BLaER1 treated with 17β-estradiol and CSF1 and Interleukin-3, amounts not matched to agents 10 nM and 100 nM (cell line): ENCODE measurements at regions not wholly inside any gene's neighbourhood (a gene's known extent, or its start where the extent isn't known, plus 50 kb on each side); places are given as distances from the start of the nearest gene placed in this dataset.

ENCODE experiments used
- H3K27ac ChIP-seq, 11 experiments: shearing (Covaris generic); formaldehyde crosslinking; 2 replicates each; pipeline ENCODE4 v1.8.1; 2022
- H3K27me3 ChIP-seq, 11 experiments: shearing (Covaris generic); formaldehyde crosslinking; 2 replicates each; pipeline ENCODE4 v1.8.1; 2022
- H3K36me3 ChIP-seq, 11 experiments: shearing (Covaris generic); formaldehyde crosslinking; 2 replicates each; pipeline ENCODE4 v1.8.1; 2022
- H3K4me1 ChIP-seq, 10 experiments: shearing (Covaris generic); formaldehyde crosslinking; 2 replicates each; pipeline ENCODE4 v1.8.1; 2022
- H3K4me2 ChIP-seq, 11 experiments: shearing (Covaris generic); formaldehyde crosslinking; 2 replicates each; pipeline ENCODE4 v1.8.1; 2022
- H3K4me3 ChIP-seq, 10 experiments: shearing (Covaris generic); formaldehyde crosslinking; 2 replicates each; pipeline ENCODE4 v1.8.1; 2022
- H3K9ac ChIP-seq, 11 experiments: shearing (Covaris generic); formaldehyde crosslinking; 2 replicates each; pipeline ENCODE4 v1.8.1; 2022
- H3K9me3 ChIP-seq, 11 experiments: shearing (Covaris generic); formaldehyde crosslinking; replicated peaks in 1 of 11; 2 replicates each; pipeline ENCODE4 v1.8.1; 2022
- H4K20me1 ChIP-seq, 11 experiments: shearing (Covaris generic); formaldehyde crosslinking; 2 replicates each; pipeline ENCODE4 v1.8.1; 2022
- Cebpa-rat ChIP-seq, 11 experiments: shearing (Covaris generic); IDR thresholded peaks; 2 replicates each; pipeline ENCODE4 v1.8.1; 2022

DNA sequence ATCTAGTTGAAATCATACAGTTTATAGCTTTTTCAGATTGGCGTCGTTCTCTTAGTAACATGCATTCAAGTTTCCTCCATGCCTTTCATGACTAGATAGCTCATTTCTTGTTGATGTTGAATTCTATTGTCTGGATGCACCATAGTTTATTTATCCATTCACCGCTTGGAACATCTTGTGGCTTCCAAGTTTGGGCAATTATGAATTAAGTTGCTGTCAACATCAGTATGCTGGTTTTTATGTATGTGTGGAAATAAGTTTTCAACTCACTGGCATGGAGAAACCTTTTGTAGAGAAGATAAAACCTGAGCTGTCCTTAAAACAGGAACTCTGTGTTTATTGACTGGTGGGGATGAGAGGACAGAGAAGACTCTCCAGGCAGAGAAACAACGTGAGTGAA, 248.0 kb downstream of the CDC5L start:
- H3K27ac ChIP-seq, result no peak overlapping the region
- no peak overlapping the region for H3K4me2 ChIP-seq
- peaks cover 0 to 12% (median 5%) of the 10 kb centered on the region in 11 experiments; a peak in 4 of 22 replicates for H3K9me3 ChIP-seq
- no peaks in the 10 kb centered on the region for H4K20me1 ChIP-seq
- no peaks in the 10 kb centered on the region for H3K36me3 ChIP-seq
- H3K4me1 ChIP-seq, result peaks cover 0 to 5% (median 4%) of the 10 kb centered on the region in 10 experiments; a peak in 14 of 20 replicates
- no peak overlapping the region for H3K4me3 ChIP-seq
- H3K27me3 ChIP-seq, result no peaks in the 10 kb centered on the region
- no peak overlapping the region for H3K9ac ChIP-seq
- TF ChIP-seq Cebpa-rat (IDR thresholded peaks at IDR 0.05), result no peak

- Histone ChIP-seq H3K4me3 (no peak overlapping the region), H3K27me3 (no peaks in the 10 kb centered on the region), H3K9me3 (peaks cover 0 to 12% (median 5%) of the 10 kb centered on the region in 11 experiments; a peak in 4 of 22 replicates), H3K4me2 (no peak overlapping the region), H3K36me3 (no peaks in the 10 kb centered on the region), H3K9ac (no peak overlapping the region), H3K27ac (no peak overlapping the region), H4K20me1 (no peaks in the 10 kb centered on the region), H3K4me1 (peaks cover 0 to 3% (median 0%) of the 10 kb centered on the region in 10 experiments; a peak in 6 of 20 replicates)
- TF ChIP-seq Cebpa-rat (IDR thresholded peaks at IDR 0.05), result no peak
These were observed 249.2 kb downstream of the CDC5L start for GRCh38 chr6:44636561-44637248.

DNA sequence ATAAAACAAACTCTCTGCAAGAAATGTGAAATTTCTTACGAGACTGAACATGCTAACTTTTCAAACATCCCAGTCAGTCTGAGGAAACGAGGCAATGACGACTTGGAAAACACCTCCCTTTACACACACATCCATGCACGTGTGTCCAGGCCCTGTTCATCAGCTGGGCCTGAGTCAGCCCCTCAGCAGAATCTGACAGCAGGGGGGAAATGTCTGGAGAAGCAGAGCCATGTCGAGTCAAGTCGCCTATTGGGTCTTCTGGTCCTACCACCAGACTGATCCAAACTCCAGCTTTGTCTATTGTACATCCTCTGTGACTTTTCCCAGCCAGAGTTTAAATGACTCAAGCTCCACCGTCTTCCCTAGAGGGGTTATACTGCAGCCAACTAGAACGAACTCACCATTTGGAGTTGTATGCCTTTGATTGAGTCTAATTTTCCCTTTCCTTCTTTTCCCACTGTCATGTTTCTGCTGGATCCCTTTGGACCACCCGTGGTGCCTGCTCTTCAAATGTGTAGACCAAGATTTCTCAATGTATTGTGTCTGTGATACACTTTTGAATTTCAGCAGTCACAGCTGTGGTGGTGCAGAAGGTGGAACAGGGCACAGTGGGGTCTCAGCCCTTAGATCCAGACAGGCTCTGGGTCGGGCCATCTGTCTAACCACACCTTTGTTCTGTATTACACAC, 254.0 kb downstream of the CDC5L start:
- Histone ChIP-seq H3K27ac (0 out of 22 replicates have a peak overlapping the region, but pooled peaks of 1 of the 11 experiments have one; percentile 20), H3K9me3 (peaks cover 0 to 12% (median 5%) of the 10 kb centered on the region in 11 experiments; a peak in 4 of 22 replicates), H4K20me1 (no peaks in the 10 kb centered on the region), H3K36me3 (no peaks in the 10 kb centered on the region), H3K4me2 (peak overlapping the region in 5 of 11 experiments; percentile 18 to 46 (median 25); a peak in 6 of 22 replicates), H3K9ac (no peak overlapping the region), H3K4me3 (no peak overlapping the region), H3K4me1 (peaks cover 6 to 24% (median 8%) of the 10 kb centered on the region in 10 experiments; a peak in 13 of 20 replicates), H3K27me3 (no peaks in the 10 kb centered on the region)
- TF ChIP-seq Cebpa-rat (IDR thresholded peaks at IDR 0.05), result no peak

- H3K4me1 ChIP-seq, result peaks cover 6 to 24% (median 8%) of the 10 kb centered on the region in 10 experiments; a peak in 13 of 20 replicates
- H4K20me1 ChIP-seq, result no peaks in the 10 kb centered on the region
- no peak overlapping the region for H3K4me3 ChIP-seq
- H3K27ac ChIP-seq, result peak overlapping the region in 2 of 11 experiments; percentile 21 to 42; a peak in 3 of 22 replicates
- H3K36me3 ChIP-seq, result no peaks in the 10 kb centered on the region
- peaks cover 0 to 7% (median 5%) of the 10 kb centered on the region in 11 experiments; a peak in 4 of 22 replicates for H3K9me3 ChIP-seq
- no peaks in the 10 kb centered on the region for H3K27me3 ChIP-seq
- TF ChIP-seq Cebpa-rat (IDR thresholded peaks at IDR 0.05), result no peak
- peak overlapping the region in 5 of 11 experiments; percentile 18 to 46 (median 25); a peak in 10 of 22 replicates for H3K4me2 ChIP-seq
- no peak overlapping the region for H3K9ac ChIP-seq
These were observed 254.8 kb downstream of the CDC5L start for GRCh38 chr6:44642349-44642748.

GRCh38 chr6:44642870-44643522, 255.5 kb downstream of the CDC5L start:
- H3K27ac ChIP-seq, result peak overlapping the region in 2 of 11 experiments; percentile 21 to 42; a peak in 3 of 22 replicates
- no peaks in the 10 kb centered on the region for H3K36me3 ChIP-seq
- peaks cover 0 to 4% (median 0%) of the 10 kb centered on the region in 11 experiments; a peak in 1 of 22 replicates for H3K9me3 ChIP-seq
- H3K4me3 ChIP-seq, result no peak overlapping the region
- peak overlapping the region in 5 of 11 experiments; percentile 3 to 46 (median 25); a peak in 7 of 22 replicates for H3K4me2 ChIP-seq
- H3K4me1 ChIP-seq, result peaks cover 6 to 24% (median 8%) of the 10 kb centered on the region in 10 experiments; a peak in 13 of 20 replicates
- no peak for TF ChIP-seq Cebpa-rat (IDR thresholded peaks at IDR 0.05)
- no peak overlapping the region for H3K9ac ChIP-seq
- H4K20me1 ChIP-seq, result no peaks in the 10 kb centered on the region
- no peaks in the 10 kb centered on the region for H3K27me3 ChIP-seq

- no peak overlapping the region for H3K9ac ChIP-seq
- no peaks in the 10 kb centered on the region for H3K36me3 ChIP-seq
- no peak overlapping the region for H3K27ac ChIP-seq
- H3K4me1 ChIP-seq, result peaks cover 6 to 24% (median 8%) of the 10 kb centered on the region in 10 experiments; a peak in 13 of 20 replicates
- peaks cover 0 to 4% (median 0%) of the 10 kb centered on the region in 11 experiments; a peak in 1 of 22 replicates for H3K9me3 ChIP-seq
- H3K4me3 ChIP-seq, result no peak overlapping the region
- H3K27me3 ChIP-seq, result no peaks in the 10 kb centered on the region
- no peaks in the 10 kb centered on the region for H4K20me1 ChIP-seq
- TF ChIP-seq Cebpa-rat (IDR thresholded peaks at IDR 0.05), result no peak
- H3K4me2 ChIP-seq, result peak overlapping the region in 4 of 11 experiments; percentile 4 to 21 (median 16); a peak in 1 of 22 replicates
These were observed 257.8 kb downstream of the CDC5L start for GRCh38 chr6:44645276-44645675.

GRCh38 chr6:44646355-44646754, 258.8 kb downstream of the CDC5L start:
- Histone ChIP-seq H4K20me1 (no peaks in the 10 kb centered on the region), H3K36me3 (no peaks in the 10 kb centered on the region), H3K9me3 (peaks cover 0 to 4% (median 0%) of the 10 kb centered on the region in 11 experiments; a peak in 1 of 22 replicates), H3K9ac (no peak overlapping the region), H3K27me3 (no peaks in the 10 kb centered on the region), H3K4me1 (peaks cover 6 to 24% (median 8%) of the 10 kb centered on the region in 10 experiments; a peak in 13 of 20 replicates), H3K4me2 (no peak overlapping the region), H3K4me3 (no peak overlapping the region), H3K27ac (no peak overlapping the region)
- TF ChIP-seq Cebpa-rat (IDR thresholded peaks at IDR 0.05), result no peak

- Histone ChIP-seq H3K36me3 (no peaks in the 10 kb centered on the region), H3K9ac (no peak overlapping the region), H3K9me3 (peaks cover 0 to 4% (median 0%) of the 10 kb centered on the region in 11 experiments; a peak in 1 of 22 replicates), H3K4me2 (no peak overlapping the region), H4K20me1 (no peaks in the 10 kb centered on the region), H3K4me1 (peaks cover 4 to 21% (median 17%) of the 10 kb centered on the region in 10 experiments; a peak in 16 of 20 replicates), H3K27me3 (peaks cover 0 to 19% (median 14%) of the 10 kb centered on the region in 11 experiments; a peak in 13 of 22 replicates), H3K4me3 (no peak overlapping the region), H3K27ac (no peak overlapping the region)
- TF ChIP-seq Cebpa-rat (IDR thresholded peaks at IDR 0.05), result no peak
These were observed 262.0 kb downstream of the CDC5L start for GRCh38 chr6:44649365-44650025.
